ENCODE measurements at regions not wholly inside any gene's neighbourhood (a gene's known extent, or its start where the extent isn't known, plus 50 kb on each side); places are given as distances from the start of the nearest gene placed in this dataset.
"Not testable (repeated sequence)": the region's sequence is repeated elsewhere in the genome, so short reads cannot be mapped to it uniquely, and the experiment has no call there.

DNA sequence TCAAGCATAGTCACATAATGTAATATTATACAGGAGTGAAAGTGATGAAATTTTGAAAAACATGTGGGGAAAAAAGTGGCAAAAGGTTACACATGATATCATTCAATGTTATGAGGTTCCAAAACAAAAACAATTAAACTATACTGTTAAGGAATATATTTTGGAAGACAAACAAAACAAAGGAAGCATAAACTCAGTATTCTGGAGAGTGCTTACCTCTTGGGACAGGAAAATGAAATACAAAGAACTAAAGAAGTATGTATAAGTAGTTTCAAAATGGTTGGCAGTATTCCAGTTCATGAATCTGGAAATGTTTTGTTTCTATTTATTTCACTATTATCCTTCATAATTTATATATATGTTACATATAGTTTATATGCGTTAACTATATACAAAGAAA is 213.5 kb downstream of the MOXD1 start:
- H3K4me1 ChIP-seq = no peaks in the 10 kb centered on the region
- H3K36me3 ChIP-seq = no peaks in the 10 kb centered on the region
- intact Hi-C loops (cut with DNase I) = no loop called here
- no peak overlapping the region for H3K27ac ChIP-seq
- TF ChIP-seq POLR2A (IDR thresholded peaks at IDR 0.05) = no peak
- TF ChIP-seq, protein P1, sequence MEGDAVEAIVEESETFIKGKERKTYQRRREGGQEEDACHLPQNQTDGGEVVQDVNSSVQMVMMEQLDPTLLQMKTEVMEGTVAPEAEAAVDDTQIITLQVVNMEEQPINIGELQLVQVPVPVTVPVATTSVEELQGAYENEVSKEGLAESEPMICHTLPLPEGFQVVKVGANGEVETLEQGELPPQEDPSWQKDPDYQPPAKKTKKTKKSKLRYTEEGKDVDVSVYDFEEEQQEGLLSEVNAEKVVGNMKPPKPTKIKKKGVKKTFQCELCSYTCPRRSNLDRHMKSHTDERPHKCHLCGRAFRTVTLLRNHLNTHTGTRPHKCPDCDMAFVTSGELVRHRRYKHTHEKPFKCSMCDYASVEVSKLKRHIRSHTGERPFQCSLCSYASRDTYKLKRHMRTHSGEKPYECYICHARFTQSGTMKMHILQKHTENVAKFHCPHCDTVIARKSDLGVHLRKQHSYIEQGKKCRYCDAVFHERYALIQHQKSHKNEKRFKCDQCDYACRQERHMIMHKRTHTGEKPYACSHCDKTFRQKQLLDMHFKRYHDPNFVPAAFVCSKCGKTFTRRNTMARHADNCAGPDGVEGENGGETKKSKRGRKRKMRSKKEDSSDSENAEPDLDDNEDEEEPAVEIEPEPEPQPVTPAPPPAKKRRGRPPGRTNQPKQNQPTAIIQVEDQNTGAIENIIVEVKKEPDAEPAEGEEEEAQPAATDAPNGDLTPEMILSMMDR (IDR thresholded peaks at IDR 0.05) = no peak
- WGBS (ENCODE audit: insufficient coverage, low coverage, low lambda C conversion rate, missing lambda C conversion rate) = 76% methylated on average over 1 of the region's 1 CpG
- ATAC-seq (no peak), DNase-seq (no peak)
- H3K9me3 ChIP-seq = no peaks in the 10 kb centered on the region
- no peak overlapping the region for H3K4me3 ChIP-seq
- no peaks in the 10 kb centered on the region for H3K27me3 ChIP-seq

DNA sequence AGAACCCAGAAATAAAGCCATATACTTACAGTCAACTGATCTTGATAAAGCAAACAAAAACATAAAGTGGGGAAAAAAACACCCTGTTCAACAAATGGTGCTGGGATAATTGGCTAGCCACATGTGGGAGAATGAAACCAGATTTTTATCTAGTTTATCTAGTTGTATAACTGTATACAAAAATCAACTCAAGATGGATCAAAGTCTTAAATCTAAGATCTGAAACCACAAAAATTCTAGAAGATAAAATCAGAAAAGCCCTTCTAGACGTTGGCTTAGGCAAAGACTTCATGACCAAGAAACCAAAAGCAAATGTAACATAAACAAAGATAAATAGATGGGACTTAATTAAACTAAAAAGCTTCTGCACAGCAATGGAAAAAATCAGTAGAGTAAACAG is 216.3 kb downstream of the MOXD1 start:
- intact Hi-C loops (cut with DNase I) = not testable (repeated sequence)
- 20% methylated on average over 1 of the region's 1 CpG for WGBS (ENCODE audit: insufficient coverage, low coverage, low lambda C conversion rate, missing lambda C conversion rate)

GRCh38 chr6:132179955-132180354 is 221.3 kb downstream of the MOXD1 start:
- DNase-seq (no peak), ATAC-seq (no peak)
- intact Hi-C loops (cut with DNase I) = no loop called here
- H3K36me3 ChIP-seq = no peaks in the 10 kb centered on the region
- H3K27ac ChIP-seq = no peak overlapping the region
- TF ChIP-seq POLR2A (IDR thresholded peaks at IDR 0.05) = no peak
- TF ChIP-seq, protein P1 (IDR thresholded peaks at IDR 0.05) = no peak
- no peak overlapping the region for H3K4me3 ChIP-seq
- 50% methylated on average over 2 of the region's 3 CpGs for WGBS (ENCODE audit: insufficient coverage, low coverage, low lambda C conversion rate, missing lambda C conversion rate)
- no peaks in the 10 kb centered on the region for H3K27me3 ChIP-seq
- H3K4me1 ChIP-seq = no peaks in the 10 kb centered on the region
- H3K9me3 ChIP-seq = peaks cover 0 to 3% (median 0%) of the 10 kb centered on the region in 4 donors

More for the DNA sequence above, 216.3 kb downstream of the MOXD1 start:
- H3K27ac ChIP-seq, H3K4me3 ChIP-seq, H3K36me3 ChIP-seq, DNase-seq, H3K27me3 ChIP-seq, H3K4me1 ChIP-seq, ATAC-seq, H3K9me3 ChIP-seq: not testable (repeated sequence)

- no peak for ATAC-seq
- Histone ChIP-seq H3K4me1 (no peaks in the 10 kb centered on the region), H3K27ac (no peak overlapping the region), H3K27me3 (no peaks in the 10 kb centered on the region), H3K9me3 (peaks cover 0 to 3% (median 0%) of the 10 kb centered on the region in 4 donors), H3K4me3 (no peak overlapping the region), H3K36me3 (no peaks in the 10 kb centered on the region)
- intact Hi-C loops (cut with DNase I) = no loop called here
- TF ChIP-seq POLR2A (IDR thresholded peaks at IDR 0.05) = no peak
- TF ChIP-seq, protein P1 (IDR thresholded peaks at IDR 0.05) = no peak
- DNase-seq = no peak
- 100% methylated on average over 2 of the region's 3 CpGs for WGBS (ENCODE audit: insufficient coverage, low coverage, low lambda C conversion rate, missing lambda C conversion rate)
Observed at GRCh38 chr6:132174919-132175318, 223.7 kb upstream of the CCN2 start.

DNA sequence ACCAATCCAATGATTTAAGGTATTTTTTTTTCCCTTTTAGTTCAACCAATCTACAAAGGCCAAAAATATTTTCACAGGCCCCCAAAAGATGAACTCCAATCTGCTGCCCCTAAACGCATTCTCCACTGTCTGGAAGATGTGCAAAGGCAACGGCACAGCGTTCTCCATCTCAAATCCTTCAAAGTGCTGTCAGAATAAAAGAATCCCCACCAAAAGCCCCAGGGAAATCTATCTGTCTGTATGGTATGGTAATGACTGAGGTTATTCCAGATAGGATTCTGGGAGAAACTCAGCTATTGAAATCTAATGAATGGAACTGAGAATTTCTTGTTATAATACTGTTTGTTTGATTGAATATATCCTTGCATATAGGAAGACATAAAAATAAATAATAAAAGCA is 217.8 kb upstream of the CCN2 start:
- H3K4me3 ChIP-seq = no peak overlapping the region
- TF ChIP-seq POLR2A (IDR thresholded peaks at IDR 0.05) = no peak
- TF ChIP-seq, protein P1 (IDR thresholded peaks at IDR 0.05) = no peak
- H3K27me3 ChIP-seq = no peaks in the 10 kb centered on the region
- H3K36me3 ChIP-seq = no peaks in the 10 kb centered on the region
- H3K4me1 ChIP-seq = no peaks in the 10 kb centered on the region
- intact Hi-C loops (cut with DNase I) = no loop called here
- DNase-seq = no peak
- no peak overlapping the region for H3K27ac ChIP-seq
- no peaks in the 10 kb centered on the region for H3K9me3 ChIP-seq
- no peak for ATAC-seq
- WGBS (ENCODE audit: insufficient coverage, low coverage, low lambda C conversion rate, missing lambda C conversion rate) = 68% methylated on average over 3 of the region's 3 CpGs
